Fibroblast of mammary gland (primary cell): ENCODE measurements at regions not wholly inside any gene's neighbourhood (a gene's known extent, or its start where the extent isn't known, plus 50 kb on each side); places are given as distances from the start of the nearest gene placed in this dataset.

Source experiments
- DNase-seq: peaks from one replicate; pipeline ENCODE4 v3.0.0-alpha.2; 2010; ENCODE audit warnings: low read depth
- H3K4me3 ChIP-seq: 2 replicates; pipeline ENCODE4 v1.5.1; 2011; ENCODE audit warnings: low read depth, mild to moderate bottlenecking, low read length, moderate library complexity; ENCODE audit not compliant: control insufficient read depth
- CTCF ChIP-seq: conservative IDR thresholded peaks from 2 replicates; pipeline ENCODE4 v1.5.1; 2011; ENCODE audit warnings: low read depth, low read length, inconsistent platforms; ENCODE audit not compliant: control insufficient read depth, insufficient read depth

GRCh38 chr17:14559264-14560119 lies 258.6 kb downstream of the HS3ST3B1 start:
- H3K4me3 ChIP-seq, result no peak overlapping the region
- DNase-seq, result no peak
- no peak for TF ChIP-seq CTCF

- TF ChIP-seq CTCF, result no peak
- DNase-seq, result no peak
- no peak overlapping the region for H3K4me3 ChIP-seq
Observed at GRCh38 chr17:14557480-14557879, 256.6 kb downstream of the HS3ST3B1 start.

GRCh38 chr17:14553847-14554246 lies 253.0 kb downstream of the HS3ST3B1 start:
- no peak for DNase-seq

GRCh38 chr17:14552306-14552705 lies 251.4 kb downstream of the HS3ST3B1 start:
- TF ChIP-seq CTCF, result no peak
- H3K4me3 ChIP-seq, result no peak overlapping the region
- DNase-seq, result no peak

More at GRCh38 chr17:14553847-14554246, 253.0 kb downstream of the HS3ST3B1 start:
- no peak overlapping the region for H3K4me3 ChIP-seq
- TF ChIP-seq CTCF, result no peak

GRCh38 chr17:14547556-14547955 lies 246.7 kb downstream of the HS3ST3B1 start:
- no peak for TF ChIP-seq CTCF

GRCh38 chr17:14547016-14547415 lies 246.1 kb downstream of the HS3ST3B1 start:
- no peak for DNase-seq
- no peak for TF ChIP-seq CTCF
- no peak overlapping the region for H3K4me3 ChIP-seq

More at GRCh38 chr17:14547556-14547955, 246.7 kb downstream of the HS3ST3B1 start:
- no peak for DNase-seq
- H3K4me3 ChIP-seq, result no peak overlapping the region
